NCI-H1436 treated with DMSO at 0.1 percent for 48 hours (cell line): ENCODE measurements at regions not wholly inside any gene's neighbourhood (a gene's known extent, or its start where the extent isn't known, plus 50 kb on each side); places are given as distances from the start of the nearest gene placed in this dataset.

Experiments
- DNase-seq: peaks from one replicate; lab custom pipeline; 2025; lab: John Stamatoyannopoulos, UW

GRCh38 chr5:4518903-4519672 lies 621.0 kb upstream of the ADAMTS16 start:
- DNase-seq, result peak; percentile 51

GRCh38 chr5:4520559-4520958 lies 619.6 kb upstream of the ADAMTS16 start:
- DNase-seq, result no peak

GRCh38 chr5:4523038-4523437 lies 617.1 kb upstream of the ADAMTS16 start:
- DNase-seq, result no peak

- no peak for DNase-seq
Measured at GRCh38 chr5:4531756-4532704, 608.1 kb upstream of the ADAMTS16 start.

- no peak for DNase-seq
Measured at GRCh38 chr5:4532705-4533080, 607.4 kb upstream of the ADAMTS16 start.

- no peak for DNase-seq
Measured at GRCh38 chr5:4533457-4534105, 606.5 kb upstream of the ADAMTS16 start.

- no peak for DNase-seq
Measured at GRCh38 chr5:4537489-4537888, 602.6 kb upstream of the ADAMTS16 start.

GRCh38 chr5:4540375-4541173 lies 599.6 kb upstream of the ADAMTS16 start:
- no peak for DNase-seq

- DNase-seq, result no peak
Measured at GRCh38 chr5:4541334-4541733, 598.8 kb upstream of the ADAMTS16 start.

- DNase-seq, result no peak
Measured at GRCh38 chr5:4542145-4542778, 597.9 kb upstream of the ADAMTS16 start.

GRCh38 chr5:4544049-4544670 lies 596.0 kb upstream of the ADAMTS16 start:
- no peak for DNase-seq

- DNase-seq, result no peak
Measured at GRCh38 chr5:4547547-4547946, 592.6 kb upstream of the ADAMTS16 start.

- DNase-seq, result no peak
Measured at GRCh38 chr5:4548341-4548740, 591.8 kb upstream of the ADAMTS16 start.

GRCh38 chr5:4549351-4549750 lies 590.8 kb upstream of the ADAMTS16 start:
- DNase-seq, result no peak

- DNase-seq, result no peak
Measured at GRCh38 chr5:4551034-4551433, 589.1 kb upstream of the ADAMTS16 start.

GRCh38 chr5:4553130-4553529 lies 587.0 kb upstream of the ADAMTS16 start:
- DNase-seq, result no peak

- DNase-seq, result no peak
Measured at GRCh38 chr5:4553978-4554377, 586.2 kb upstream of the ADAMTS16 start.

GRCh38 chr5:4555725-4556285 lies 584.3 kb upstream of the ADAMTS16 start:
- no peak for DNase-seq

GRCh38 chr5:4561403-4561802 lies 578.7 kb upstream of the ADAMTS16 start:
- no peak for DNase-seq

GRCh38 chr5:4563400-4563799 lies 576.7 kb upstream of the ADAMTS16 start:
- no peak for DNase-seq
